H1 (cell line): ENCODE measurements at regions not wholly inside any gene's neighbourhood (a gene's known extent, or its start where the extent isn't known, plus 50 kb on each side); places are given as distances from the start of the nearest gene placed in this dataset.

Experiments
- CHD1 ChIP-seq: IDR thresholded peaks from 2 replicates; pipeline ENCODE4 v1.6.1; 2012; ENCODE audit warnings: low read depth, low read length, improper control_type of control experiment
- EGR1 ChIP-seq: IDR thresholded peaks from 2 replicates; pipeline ENCODE4 v1.6.1; 2011; ENCODE audit warnings: low read depth, low read length, borderline replicate concordance
- JUN ChIP-seq: IDR thresholded peaks from 2 replicates; pipeline ENCODE4 v1.6.1; 2011; ENCODE audit warnings: low read depth, mild to moderate bottlenecking, improper control_type of control experiment, low read length
- KDM5A ChIP-seq: fragments of 200-600 bp; IDR thresholded peaks from 2 replicates; pipeline ENCODE4 v1.7.1; 2012; ENCODE audit warnings: mild to moderate bottlenecking, low read length, inconsistent platforms, mixed read lengths
- MAFK ChIP-seq: IDR thresholded peaks from 2 replicates; pipeline ENCODE4 v1.6.1; 2012; ENCODE audit warnings: low read depth, mild to moderate bottlenecking, improper control_type of control experiment, low read length
- SIRT6 ChIP-seq: IDR thresholded peaks from one replicate; pipeline ENCODE4 v1.7.1; 2012; ENCODE audit warnings: low read length, inconsistent platforms
- SIX5 ChIP-seq: IDR thresholded peaks from 2 replicates; pipeline ENCODE4 v1.6.1; 2011; ENCODE audit warnings: mild to moderate bottlenecking, low read depth, low read length
- SP2 ChIP-seq: IDR thresholded peaks from 2 replicates; pipeline ENCODE4 v1.6.1; 2012; ENCODE audit warnings: mild to moderate bottlenecking, low read length, inconsistent platforms
- SP4 ChIP-seq: IDR thresholded peaks from 2 replicates; pipeline ENCODE4 v1.6.1; 2012; ENCODE audit warnings: low read length, inconsistent platforms

- TF ChIP-seq SIRT6, result no peak
- TF ChIP-seq SP2, result no peak
- TF ChIP-seq SP4, result no peak
- no peak for TF ChIP-seq MAFK
- TF ChIP-seq EGR1, result no peak
- no peak for TF ChIP-seq JUN
- TF ChIP-seq CHD1, result no peak
- TF ChIP-seq KDM5A, result no peak
- no peak for TF ChIP-seq SIX5
Observed at GRCh38 chr2:145267451-145267850, 747.5 kb upstream of the ZEB2 start (continued).
